GM23248 (cell line): ENCODE measurements at regions not wholly inside any gene's neighbourhood (a gene's known extent, or its start where the extent isn't known, plus 50 kb on each side); places are given as distances from the start of the nearest gene placed in this dataset.

Experiments used
- EZH2 ChIP-seq: fragments of 200-600 bp; sonication (generic); IDR thresholded peaks from 2 replicates; pipeline ENCODE4 v1.6.1; 2018; ENCODE audit warnings: antibody characterized with exemption, mild to moderate bottlenecking; ENCODE audit not compliant: insufficient read depth, poor library complexity, severe bottlenecking
- EZH2phosphoT487 ChIP-seq: fragments of 200-600 bp; sonication (generic); IDR thresholded peaks from 2 replicates; pipeline ENCODE4 v1.6.1; 2018; ENCODE audit warnings: antibody characterized with exemption, moderate library complexity, mild to moderate bottlenecking, low read depth; ENCODE audit not compliant: insufficient read depth

DNA sequence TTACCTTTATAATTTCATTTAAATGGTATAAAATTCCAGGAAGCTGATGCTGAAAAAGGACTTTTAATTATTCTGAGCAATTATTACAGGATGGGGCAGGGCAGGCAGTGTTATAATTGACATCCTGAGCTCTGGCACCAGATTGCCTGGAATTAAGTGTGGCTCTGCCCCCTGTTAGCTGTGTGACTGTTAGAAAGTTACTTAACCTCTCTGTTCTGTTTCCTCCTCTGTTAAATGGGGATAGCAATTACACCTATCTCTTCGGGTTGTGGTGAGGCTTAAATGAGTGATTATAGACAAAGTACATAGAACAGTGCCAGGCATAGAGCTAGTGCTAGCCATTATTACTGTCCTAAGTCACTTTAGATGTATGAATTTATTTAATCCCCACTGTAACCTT, 327.3 kb downstream of the SMAD2 start:
- TF ChIP-seq EZH2 (no peak), EZH2phosphoT487 (no peak)
